ENCODE measurements at regions not wholly inside any gene's neighbourhood (a gene's known extent, or its start where the extent isn't known, plus 50 kb on each side); places are given as distances from the start of the nearest gene placed in this dataset.
A peak's percentile ranks its signal among the peaks of the same experiment; 100 is the strongest.

DNA sequence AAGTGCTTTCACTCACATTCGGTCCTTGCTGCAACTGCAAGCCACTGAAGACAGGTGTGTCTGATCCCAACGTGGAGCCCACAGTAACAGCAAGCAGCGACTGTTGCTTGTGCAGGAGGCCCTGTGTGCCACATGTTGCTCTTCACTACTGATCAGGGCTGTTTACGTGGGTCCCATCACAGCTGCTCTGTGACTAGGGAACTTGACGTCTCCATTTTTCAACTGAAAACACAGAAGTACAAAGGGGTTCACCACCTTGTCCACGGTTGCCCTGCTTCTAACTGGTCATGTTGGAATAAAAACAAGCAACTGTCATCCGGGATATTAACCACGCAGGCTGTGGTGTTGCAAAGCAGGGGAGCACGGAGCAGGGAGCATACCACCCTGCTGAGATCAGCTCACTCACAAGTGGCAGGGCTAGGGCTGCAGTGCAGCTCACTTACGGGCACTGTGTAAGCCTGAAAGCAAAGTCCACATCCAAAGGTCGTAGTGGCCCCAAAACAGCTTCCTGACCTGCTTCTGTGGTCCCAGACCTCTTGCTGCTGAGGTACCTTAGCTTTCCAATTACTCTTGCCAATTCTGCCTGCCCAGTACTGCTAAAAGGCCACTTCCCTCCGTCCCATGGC lies 105.8 kb upstream of the DUSP22 start:
- Histone ChIP-seq H3K4me1 (replicated peaks in 1 of 2) (no peaks in the 10 kb centered on the region), H3K4me3 (no peak overlapping the region), H3K27ac (no peak overlapping the region)
- 20 to 100% (median 75%) methylated on average over 1 to 10 of the region's 12 CpGs; no CpG with 5 or more reads in 2 of the 10 experiments for WGBS, 10 experiments
- no peak for ATAC-seq (replicated peaks in 6 of 8)
- in situ Hi-C loops (cut with MboI; ENCODE audit: low pct_unique_long_range_greater_than_20kb in 2 of 9, low sequenced_read_pairs in 9 of 9, unreplicated experiment in 9 of 9): no loop called here

DNA sequence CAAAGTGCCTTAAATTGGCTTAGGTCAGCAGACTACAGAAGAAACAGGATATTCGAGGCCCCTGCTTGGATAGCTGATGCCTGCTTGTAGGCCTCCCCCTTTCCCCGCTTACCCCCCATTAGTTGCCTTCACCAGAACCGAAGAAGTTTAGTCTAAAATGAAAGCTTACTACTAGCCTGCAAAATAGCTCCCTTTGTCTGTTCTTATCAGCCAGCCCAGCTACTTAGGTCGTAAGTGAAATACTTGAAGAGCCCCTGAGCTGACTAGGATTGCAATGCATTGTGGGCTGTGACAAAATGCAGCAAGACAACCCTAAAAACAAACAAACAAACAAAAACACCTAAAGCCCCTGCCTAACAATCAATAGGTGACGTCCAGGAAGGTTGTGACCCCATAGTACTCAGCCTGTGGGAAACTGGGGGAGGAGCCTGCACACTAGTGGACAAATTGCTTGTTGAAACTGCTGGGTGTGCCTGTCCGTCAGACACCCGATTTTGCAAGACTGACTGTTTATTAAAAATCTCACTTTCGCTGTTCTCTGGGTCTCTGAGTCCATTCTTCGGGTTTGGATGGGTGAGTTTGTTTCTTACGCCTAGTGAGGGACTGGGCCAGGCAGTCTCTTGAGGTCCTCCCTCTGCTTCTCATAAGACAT lies 105.0 kb upstream of the DUSP22 start:
- ATAC-seq (replicated peaks in 6 of 8): peak in 1 of 8 experiments; percentile 8
- in situ Hi-C loops (cut with MboI; ENCODE audit: low pct_unique_long_range_greater_than_20kb in 2 of 9, low sequenced_read_pairs in 9 of 9, unreplicated experiment in 9 of 9): no loop called here
- Histone ChIP-seq H3K27ac (no peak overlapping the region), H3K4me1 (replicated peaks in 1 of 2) (no peaks in the 10 kb centered on the region), H3K4me3 (no peak overlapping the region)
- 6 to 100% (median 68%) methylated on average over 1 to 8 of the region's 10 CpGs; no CpG with 5 or more reads in 2 of the 10 experiments for WGBS, 10 experiments

GRCh38 chr6:188821-189655 lies 103.2 kb upstream of the DUSP22 start:
- WGBS, 10 experiments: 10 to 52% (median 33%) methylated on average over 1 to 11 of the region's 13 CpGs; no CpG with 5 or more reads in 2 of the 10 experiments

DNA sequence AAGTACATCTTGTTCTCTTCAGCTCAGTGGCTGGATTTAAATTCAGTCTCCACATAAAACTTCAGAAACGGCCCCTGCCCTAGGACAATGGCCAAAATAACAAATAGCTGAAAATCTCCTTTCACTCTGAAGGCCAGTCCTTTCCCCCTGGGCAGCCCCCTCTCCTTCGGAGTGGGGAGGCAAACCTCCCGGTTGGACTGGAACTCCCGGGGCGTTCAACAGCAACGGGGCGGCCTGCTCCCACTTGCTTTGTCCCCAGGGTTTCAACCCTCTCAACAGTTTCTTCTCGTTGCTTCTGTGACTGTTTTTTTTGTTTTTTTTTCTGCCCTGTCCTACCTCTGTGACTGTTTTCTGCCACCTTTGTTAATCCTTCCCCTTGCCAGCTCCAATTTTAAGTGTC lies 102.6 kb upstream of the DUSP22 start:
- Histone ChIP-seq H3K27ac (no peak overlapping the region), H3K4me1 (replicated peaks in 1 of 2) (no peaks in the 10 kb centered on the region), H3K4me3 (no peak overlapping the region)
- 63 to 78% (median 73%) methylated on average over 4 to 8 of the region's 8 CpGs; no CpG with 5 or more reads in 2 of the 10 experiments for WGBS, 10 experiments
- in situ Hi-C loops (cut with MboI; ENCODE audit: low pct_unique_long_range_greater_than_20kb in 2 of 9, low sequenced_read_pairs in 9 of 9, unreplicated experiment in 9 of 9): no loop called here
- no peak for ATAC-seq (replicated peaks in 6 of 8)

More at GRCh38 chr6:188821-189655, 103.2 kb upstream of the DUSP22 start:
- Histone ChIP-seq H3K4me1 (replicated peaks in 1 of 2) (no peaks in the 10 kb centered on the region), H3K27ac (no peak overlapping the region), H3K4me3 (no peak overlapping the region)
- peak; percentile 95 to 100 (median 100) for ATAC-seq (replicated peaks in 6 of 8)
- in situ Hi-C loops (cut with MboI; ENCODE audit: low pct_unique_long_range_greater_than_20kb in 2 of 9, low sequenced_read_pairs in 9 of 9, unreplicated experiment in 9 of 9): no loop called here

GRCh38 chr6:190596-191395 lies 101.5 kb upstream of the DUSP22 start:
- Histone ChIP-seq H3K27ac (no peak overlapping the region), H3K4me3 (no peak overlapping the region), H3K4me1 (replicated peaks in 1 of 2) (no peaks in the 10 kb centered on the region)
- WGBS, 10 experiments: 28 to 100% (median 89%) methylated on average over 1 to 6 of the region's 11 CpGs; no CpG with 5 or more reads in 3 of the 10 experiments
- no peak for ATAC-seq (replicated peaks in 6 of 8)
- in situ Hi-C loops (cut with MboI; ENCODE audit: low pct_unique_long_range_greater_than_20kb in 2 of 9, low sequenced_read_pairs in 9 of 9, unreplicated experiment in 9 of 9): no loop called here

GRCh38 chr6:191487-192312 lies 100.6 kb upstream of the DUSP22 start:
- in situ Hi-C loops (cut with MboI; ENCODE audit: low pct_unique_long_range_greater_than_20kb in 2 of 9, low sequenced_read_pairs in 9 of 9, unreplicated experiment in 9 of 9): no loop called here
- Histone ChIP-seq H3K4me1 (replicated peaks in 1 of 2) (no peaks in the 10 kb centered on the region), H3K4me3 (no peak overlapping the region), H3K27ac (no peak overlapping the region)
- 55 to 91% (median 76%) methylated on average over 2 to 4 of the region's 11 CpGs; no CpG with 5 or more reads in 5 of the 10 experiments for WGBS, 10 experiments
- ATAC-seq (replicated peaks in 6 of 8): no peak

- in situ Hi-C loops (cut with MboI; ENCODE audit: low pct_unique_long_range_greater_than_20kb in 2 of 9, low sequenced_read_pairs in 9 of 9, unreplicated experiment in 9 of 9): no loop called here
- WGBS, 10 experiments: 50 to 96% (median 77%) methylated on average over 1 to 7 of the region's 9 CpGs; no CpG with 5 or more reads in 5 of the 10 experiments
- H3K4me3 ChIP-seq: no peak overlapping the region
- H3K27ac ChIP-seq: no peak overlapping the region
- ATAC-seq (replicated peaks in 6 of 8): no peak
- H3K4me1 ChIP-seq (replicated peaks in 1 of 2): no peaks in the 10 kb centered on the region
Measured at GRCh38 chr6:192313-192664, 100.0 kb upstream of the DUSP22 start.

DNA sequence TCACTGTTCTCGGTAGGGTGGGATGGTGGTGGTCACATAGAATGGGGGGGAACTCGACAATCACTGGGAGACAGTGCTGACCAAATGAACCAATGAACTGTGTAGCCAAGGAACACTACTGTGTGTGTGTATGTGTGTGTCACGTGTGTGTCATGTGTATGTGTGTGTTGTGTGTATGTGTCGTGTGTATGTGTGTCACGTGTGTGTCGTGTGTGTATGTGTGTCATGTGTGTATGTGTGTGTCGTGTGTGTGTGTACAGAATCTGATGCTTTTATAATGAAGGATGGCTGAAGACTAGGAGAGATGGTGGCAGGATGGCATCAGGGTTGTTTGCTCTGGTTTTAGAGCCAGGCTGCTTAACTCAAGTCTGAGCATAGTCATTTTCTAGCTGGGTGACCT lies 99.1 kb upstream of the DUSP22 start:
- WGBS, 10 experiments: 50 to 90% (median 69%) methylated on average over 1 to 5 of the region's 7 CpGs; no CpG with 5 or more reads in 2 of the 10 experiments
- in situ Hi-C loops (cut with MboI; ENCODE audit: low pct_unique_long_range_greater_than_20kb in 2 of 9, low sequenced_read_pairs in 9 of 9, unreplicated experiment in 9 of 9): no loop called here
- Histone ChIP-seq H3K4me3 (no peak overlapping the region), H3K27ac (no peak overlapping the region), H3K4me1 (replicated peaks in 1 of 2) (no peaks in the 10 kb centered on the region)
- no peak for ATAC-seq (replicated peaks in 6 of 8)

DNA sequence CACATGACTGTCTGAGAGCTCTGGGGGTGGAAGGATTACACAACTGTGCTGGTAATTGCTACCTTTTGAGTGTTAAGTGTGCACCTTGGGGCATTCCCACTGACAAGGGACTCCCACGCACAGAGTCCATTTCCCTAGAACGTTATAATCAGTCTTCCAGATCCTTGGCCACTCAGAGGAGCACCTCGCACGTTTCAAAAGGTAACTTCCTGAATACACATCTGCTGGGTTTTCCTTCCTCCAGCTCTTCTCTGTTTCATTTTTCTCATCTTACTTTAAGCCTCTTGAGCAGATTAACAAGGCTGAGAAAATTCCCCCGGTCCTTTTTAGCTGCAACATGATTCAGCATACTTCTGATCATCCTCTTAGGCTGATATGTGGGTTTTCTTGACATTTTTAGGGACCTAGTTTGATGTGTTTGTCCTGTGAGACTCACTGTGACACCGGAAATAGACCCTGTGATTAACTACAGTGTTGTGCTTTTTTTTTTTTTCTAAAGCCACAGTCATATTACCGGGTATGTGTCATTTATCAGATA lies 98.4 kb upstream of the DUSP22 start:
- 40 to 100% (median 71%) methylated on average over 1 to 7 of the region's 7 CpGs; no CpG with 5 or more reads in 1 of the 10 experiments for WGBS, 10 experiments
- Histone ChIP-seq H3K4me3 (no peak overlapping the region), H3K4me1 (replicated peaks in 1 of 2) (no peaks in the 10 kb centered on the region), H3K27ac (no peak overlapping the region)
- in situ Hi-C loops (cut with MboI; ENCODE audit: low pct_unique_long_range_greater_than_20kb in 2 of 9, low sequenced_read_pairs in 9 of 9, unreplicated experiment in 9 of 9): no loop called here
- no peak for ATAC-seq (replicated peaks in 6 of 8)

DNA sequence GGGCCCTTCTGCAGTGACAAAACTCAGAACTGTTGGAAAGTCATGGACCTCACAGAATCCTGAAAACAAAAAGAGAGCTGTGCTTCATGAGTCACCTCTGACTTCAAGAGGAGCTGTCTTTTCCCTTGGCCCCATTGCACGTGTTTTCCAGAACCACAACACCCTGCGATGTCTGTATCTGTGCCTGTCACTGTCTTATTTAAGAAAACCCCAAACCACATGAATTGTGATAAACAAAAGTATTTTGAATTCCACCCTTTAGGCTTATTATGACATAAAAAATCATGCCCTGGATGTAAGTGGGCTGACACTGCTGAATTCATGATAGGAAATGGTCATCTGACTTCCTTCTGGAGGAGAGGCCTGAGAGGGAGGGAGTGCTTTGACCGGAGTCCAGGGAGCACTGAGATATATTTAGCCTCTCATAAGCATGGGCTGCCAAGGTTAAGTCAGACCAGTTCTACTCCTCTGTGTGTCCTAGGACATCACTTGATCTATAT lies 96.4 kb upstream of the DUSP22 start:
- peak in 4 of 8 experiments; percentile 71 to 97 (median 82) for ATAC-seq (replicated peaks in 6 of 8)
- WGBS, 10 experiments: 0 to 100% (median 68%) methylated on average over 1 to 3 of the region's 3 CpGs; no CpG with 5 or more reads in 2 of the 10 experiments
- H3K27ac ChIP-seq: no peak overlapping the region
- no peak overlapping the region for H3K4me3 ChIP-seq
- no peaks in the 10 kb centered on the region for H3K4me1 ChIP-seq (replicated peaks in 1 of 2)
- in situ Hi-C loops (cut with MboI; ENCODE audit: low pct_unique_long_range_greater_than_20kb in 2 of 9, low sequenced_read_pairs in 9 of 9, unreplicated experiment in 9 of 9): no loop called here

DNA sequence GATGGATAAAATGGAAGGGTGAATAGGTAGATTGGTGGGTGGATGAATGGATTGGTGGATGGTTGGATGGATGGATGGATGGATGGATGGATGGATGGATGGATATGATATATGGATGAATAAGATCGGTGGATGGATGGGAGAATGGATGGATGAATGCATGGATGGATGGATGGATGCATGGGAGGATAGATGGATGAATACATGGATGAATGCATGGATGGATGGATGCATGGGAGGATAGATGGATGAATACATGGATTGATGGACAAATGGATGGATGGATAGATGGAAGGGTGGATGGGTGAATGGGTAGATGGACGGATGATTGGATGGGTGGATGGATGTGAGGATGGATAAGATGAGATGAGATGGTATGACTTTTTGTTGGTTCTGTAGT lies 95.7 kb upstream of the DUSP22 start:
- WGBS, 10 experiments: 36 to 100% (median 74%) methylated on average over 1 to 2 of the region's 2 CpGs; no CpG with 5 or more reads in 1 of the 10 experiments
- no peak for ATAC-seq (replicated peaks in 6 of 8)

GRCh38 chr6:203661-204060 lies 88.6 kb upstream of the DUSP22 start:
- H3K27ac ChIP-seq: no peak overlapping the region
- no peak overlapping the region for H3K4me3 ChIP-seq
- ATAC-seq (replicated peaks in 6 of 8): no peak
- in situ Hi-C loops (cut with MboI; ENCODE audit: low pct_unique_long_range_greater_than_20kb in 2 of 9, low sequenced_read_pairs in 9 of 9, unreplicated experiment in 9 of 9): no loop called here
- WGBS, 10 experiments: 45 to 97% (median 87%) methylated on average over 2 to 9 of the region's 9 CpGs; no CpG with 5 or more reads in 1 of the 10 experiments
- H3K4me1 ChIP-seq (replicated peaks in 1 of 2): no peaks in the 10 kb centered on the region

More for the DNA sequence above, 95.7 kb upstream of the DUSP22 start:
- no peak overlapping the region for H3K27ac ChIP-seq
- in situ Hi-C loops (cut with MboI; ENCODE audit: low pct_unique_long_range_greater_than_20kb in 2 of 9, low sequenced_read_pairs in 9 of 9, unreplicated experiment in 9 of 9): no loop called here
- H3K4me3 ChIP-seq: no peak overlapping the region
- no peaks in the 10 kb centered on the region for H3K4me1 ChIP-seq (replicated peaks in 1 of 2)

Measured in motor neuron (in vitro differentiated cells).